Limb (tissue), 2 donors: ENCODE measurements at regions not wholly inside any gene's neighbourhood (a gene's known extent, or its start where the extent isn't known, plus 50 kb on each side); places are given as distances from the start of the nearest gene placed in this dataset.

Source experiments
- DNase-seq, 2 donors: peaks; one replicate each; pipeline ENCODE4 v3.0.0-alpha.2; 2016; ENCODE audit errors: extremely low spot score in 2 of 2

- DNase-seq: no peak
These were observed 552.3 kb upstream of the ARGLU1 start for GRCh38 chr13:107119989-107120881.

DNA sequence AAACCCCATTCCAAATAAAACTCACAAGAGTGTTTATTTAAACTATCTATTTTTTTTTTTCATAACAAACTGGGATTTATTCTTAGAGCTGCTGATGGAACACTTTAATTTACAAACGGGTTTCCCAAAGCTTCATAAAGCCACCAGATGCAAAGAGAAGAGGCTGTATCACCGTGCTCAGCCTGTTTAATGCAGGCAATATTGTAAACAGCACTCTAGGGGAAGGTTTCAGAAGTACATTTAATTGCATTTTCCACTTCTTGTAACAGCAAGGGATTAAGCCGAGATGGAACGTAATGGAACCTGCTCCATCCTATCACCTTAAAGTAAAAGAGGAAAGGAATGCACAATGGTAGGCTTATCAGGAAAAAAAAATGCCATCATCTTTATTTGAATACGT lies 550.6 kb upstream of the ARGLU1 start:
- DNase-seq: no peak

DNA sequence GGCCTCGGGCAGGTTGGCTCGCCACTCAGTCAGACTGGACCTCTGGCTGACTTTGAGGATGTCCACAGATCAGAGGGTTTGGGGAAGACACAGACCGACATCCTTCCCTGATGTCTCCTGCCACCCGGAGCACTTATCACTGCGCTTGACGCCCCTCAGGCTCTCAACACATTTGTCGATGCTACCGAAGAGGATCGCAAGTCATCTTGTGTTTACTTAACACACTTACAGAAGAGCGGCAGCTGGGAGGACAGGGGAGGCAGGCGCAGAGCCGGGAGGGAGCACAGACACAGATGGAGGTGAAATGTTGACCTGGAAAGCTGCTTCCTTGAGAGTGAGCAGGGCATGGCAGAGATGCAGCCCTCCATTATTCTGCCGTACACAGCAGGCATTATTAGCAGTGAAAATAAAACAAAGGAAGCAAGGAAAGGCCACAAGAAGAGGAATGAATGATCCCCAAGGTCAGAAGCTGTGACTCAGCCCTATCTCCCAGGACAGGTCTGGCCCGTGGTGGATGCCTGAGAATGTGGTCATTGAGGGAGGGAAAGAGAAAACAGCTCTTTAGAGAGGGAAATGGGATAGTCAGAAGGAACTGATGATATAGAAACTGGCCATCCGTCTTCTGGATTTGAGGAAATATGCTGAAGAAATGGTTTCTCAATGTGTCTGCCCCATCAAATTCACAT lies 549.5 kb upstream of the ARGLU1 start:
- no peak for DNase-seq

DNA sequence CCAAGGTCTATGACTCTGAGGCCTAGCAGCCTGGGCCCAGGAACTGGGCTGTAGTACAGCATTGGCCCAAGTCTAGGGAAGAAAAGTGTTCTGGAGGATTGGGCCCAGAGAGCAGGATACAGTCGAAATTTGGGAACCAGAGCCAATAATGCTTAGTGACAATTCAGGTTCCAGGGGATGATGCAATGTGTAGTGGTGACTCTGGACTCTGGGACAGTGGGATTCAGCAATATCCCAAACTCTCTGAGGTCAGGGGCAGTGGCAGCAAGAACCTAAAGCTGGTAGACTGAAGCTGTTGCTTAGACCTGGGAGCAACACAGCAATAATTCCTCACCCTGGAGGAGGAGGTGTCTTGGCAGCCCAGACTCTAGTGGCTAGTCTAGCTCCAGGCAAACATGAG lies 545.5 kb upstream of the ARGLU1 start:
- DNase-seq: no peak

GRCh38 chr13:107111248-107111647 lies 543.3 kb upstream of the ARGLU1 start:
- no peak for DNase-seq

GRCh38 chr13:107104631-107105030 lies 536.7 kb upstream of the ARGLU1 start:
- DNase-seq: no peak

GRCh38 chr13:107102676-107103075 lies 534.7 kb upstream of the ARGLU1 start:
- DNase-seq: no peak

DNA sequence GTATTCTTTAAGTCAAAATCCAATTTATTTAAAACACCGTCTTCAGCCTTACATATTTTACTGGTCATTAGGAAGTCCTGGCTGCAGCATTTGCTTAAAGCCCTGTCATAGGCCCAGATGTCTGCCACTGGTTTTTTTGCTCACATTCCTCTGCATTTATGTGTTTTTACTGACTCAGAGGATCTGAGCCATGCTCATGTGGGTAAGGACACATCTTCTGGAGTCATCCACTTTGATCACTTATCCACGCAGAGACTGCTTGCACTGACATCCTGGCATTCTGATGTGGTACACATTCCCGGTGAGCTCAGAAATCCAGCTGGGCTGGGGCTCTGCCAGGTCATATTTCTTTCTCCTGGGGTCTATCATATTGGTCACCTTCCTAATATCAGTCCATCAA lies 531.7 kb upstream of the ARGLU1 start:
- no peak for DNase-seq

GRCh38 chr13:107097916-107098315 lies 530.0 kb upstream of the ARGLU1 start:
- DNase-seq: no peak

DNA sequence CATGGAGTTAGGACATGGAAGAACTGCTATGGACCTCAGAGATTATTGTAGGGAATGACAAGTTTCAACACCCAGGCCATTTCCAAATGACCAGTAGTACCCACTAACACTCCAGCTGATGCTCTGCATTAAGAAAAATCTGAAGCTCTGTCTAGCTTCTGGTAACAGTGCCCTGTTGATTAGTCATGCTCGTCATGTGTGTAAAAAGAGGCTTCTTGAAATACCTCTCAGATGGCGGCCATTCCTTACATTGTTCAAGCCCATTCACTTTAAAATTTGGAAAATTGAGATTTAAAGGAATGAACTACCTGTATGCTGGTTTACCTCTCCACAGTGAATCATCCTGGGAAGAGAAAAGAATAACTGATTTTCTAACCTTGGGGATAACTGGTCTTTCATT lies 527.9 kb upstream of the ARGLU1 start:
- no peak for DNase-seq

- DNase-seq: no peak
These were observed 523.9 kb upstream of the ARGLU1 start for GRCh38 chr13:107091861-107092260.

GRCh38 chr13:107091428-107091827 lies 523.5 kb upstream of the ARGLU1 start:
- DNase-seq: no peak

- no peak for DNase-seq
These were observed 520.1 kb upstream of the ARGLU1 start for GRCh38 chr13:107088061-107088460.

GRCh38 chr13:107079423-107080049 lies 511.6 kb upstream of the ARGLU1 start:
- peak in 1 of 2 donors; percentile 52 for DNase-seq

- no peak for DNase-seq
These were observed 510.4 kb upstream of the ARGLU1 start for GRCh38 chr13:107078229-107078765.

GRCh38 chr13:107076801-107077200 lies 508.9 kb upstream of the ARGLU1 start:
- no peak for DNase-seq

DNA sequence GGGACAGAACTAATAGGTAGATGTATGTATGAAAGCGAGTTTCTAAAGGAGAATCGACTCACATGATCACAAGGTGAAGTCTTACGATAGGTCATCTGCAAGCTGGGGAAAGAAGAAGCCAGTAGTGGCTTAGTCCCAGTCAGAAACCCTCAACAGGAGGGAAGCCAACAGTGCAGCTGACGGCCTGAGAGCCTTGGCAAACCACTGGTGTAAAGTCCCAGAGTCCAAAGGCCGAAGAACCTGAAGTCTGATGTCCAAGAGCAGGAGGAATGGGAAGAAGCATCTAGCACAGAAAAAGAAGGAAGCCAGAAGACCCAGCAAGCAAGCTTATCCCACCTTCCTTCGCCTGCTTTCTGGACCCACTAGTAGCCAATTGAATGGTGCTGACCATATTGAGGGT lies 507.6 kb upstream of the ARGLU1 start:
- DNase-seq: no peak

- DNase-seq: no peak
These were observed 502.9 kb upstream of the ARGLU1 start for GRCh38 chr13:107070792-107071191.

GRCh38 chr13:107069108-107069776 lies 501.3 kb upstream of the ARGLU1 start:
- no peak for DNase-seq

DNA sequence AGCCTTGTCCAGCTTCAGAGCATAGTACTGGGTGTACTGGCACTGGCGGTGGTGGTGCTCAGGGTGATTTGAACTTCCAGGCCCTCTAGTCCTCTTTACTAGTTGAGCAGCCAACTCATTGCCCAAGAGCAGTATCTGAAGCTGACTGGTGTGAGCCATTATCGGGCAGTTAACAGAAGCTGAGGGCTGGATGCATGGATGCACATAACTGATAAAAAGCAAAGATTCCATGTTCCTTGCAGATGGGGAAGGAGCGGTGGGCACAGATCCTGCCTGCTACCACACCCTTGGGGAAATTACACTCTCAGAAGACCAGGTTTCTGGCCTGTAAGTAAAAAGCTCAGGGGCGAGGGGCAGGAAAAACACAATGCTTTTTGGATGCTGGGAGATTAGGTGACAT lies 499.4 kb upstream of the ARGLU1 start:
- DNase-seq: no peak

- no peak for DNase-seq
These were observed 498.4 kb upstream of the ARGLU1 start for GRCh38 chr13:107066355-107066754.

DNA sequence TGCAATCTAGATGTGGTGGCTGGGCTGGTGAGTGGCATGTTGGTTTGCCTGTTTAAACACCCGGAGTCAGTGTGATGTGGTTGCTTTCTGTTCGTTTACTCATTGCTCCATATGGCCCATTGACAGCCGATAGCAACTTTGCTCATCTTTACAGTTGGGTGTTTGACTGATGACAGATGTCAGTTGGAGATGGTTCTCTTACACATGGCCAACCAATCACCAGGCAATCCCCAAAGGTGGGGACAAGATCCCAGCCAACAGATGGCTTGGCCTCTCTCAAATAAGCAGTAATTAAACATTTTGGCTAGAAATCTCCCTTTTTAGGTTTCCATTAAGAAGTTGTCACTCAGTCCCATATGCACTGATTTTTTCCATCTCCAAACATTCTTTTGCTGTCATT lies 497.1 kb upstream of the ARGLU1 start:
- DNase-seq: no peak
